A549 (cell line): ENCODE measurements at regions not wholly inside any gene's neighbourhood (a gene's known extent, or its start where the extent isn't known, plus 50 kb on each side); places are given as distances from the start of the nearest gene placed in this dataset.

Experiments
- ATAC-seq, 2 experiments: fragments of 200-7000 bp in 1 of 2; fragments of >200 bp in 1 of 2; cut with Nextera tagmentation in 1 of 2; cut with Tn5 transposase in 1 of 2; 3 replicates each; pipeline versions ENCODE4 v1.8.0 to v1.9.1; 2018 to 2020; ENCODE audit warnings: mild to moderate bottlenecking in 1 of 2, moderate library complexity in 1 of 2
- CTCF ChIA-PET: fragments of 300-600 bp; sonication (Branson Sonifier 250); formaldehyde crosslinking; extraction: SDS; loops from one replicate; lab custom pipeline; 2021; ENCODE audit warnings: antibody characterized with exemption, inconsistent platforms; lab: Yijun Ruan, JAX
- POLR2A ChIA-PET: fragments of 350-600 bp; formaldehyde crosslinking; extraction: SDS; loops from one replicate; lab custom pipeline; 2021; ENCODE audit warnings: antibody characterized with exemption, inconsistent platforms; lab: Yijun Ruan, JAX
- DNase-seq, 2 experiments: peaks; one replicate each; pipeline versions ENCODE4 v3.0.0 to v3.0.0-alpha.2; 2011 to 2016; ENCODE audit warnings: low read depth in 1 of 2, low spot score in 1 of 2
- FAIRE-seq: peaks from 2 replicates; lab custom pipeline; 2011; peaks lifted over from hg19 to GRCh38; lab: Jason Lieb, UNC
- H3K27ac ChIP-seq, 2 experiments: fragments of >200 bp; sonication (Bioruptor Twin); formaldehyde crosslinking; 3 replicates each; pipeline ENCODE4 v1.5.1; 2016 to 2017
- H3K4me1 ChIP-seq: fragments of >200 bp; sonication (Bioruptor Twin); formaldehyde crosslinking; 3 replicates; pipeline ENCODE4 v1.6.1; 2016
- H3K4me2 ChIP-seq: fragments of >200 bp; sonication (Bioruptor Twin); formaldehyde crosslinking; 3 replicates; pipeline ENCODE4 v1.6.1; 2016
- H3K4me3 ChIP-seq: fragments of >200 bp; sonication (Bioruptor Twin); formaldehyde crosslinking; 3 replicates; pipeline ENCODE4 v1.5.1; 2016
- H3K9me3 ChIP-seq: fragments of >200 bp; sonication (Bioruptor Twin); formaldehyde crosslinking; 3 replicates; pipeline ENCODE4 v1.6.1; 2016
- BCL3 ChIP-seq: fragments of >200 bp; sonication (Bioruptor Twin); formaldehyde crosslinking; IDR thresholded peaks from 3 replicates; pipeline ENCODE4 v1.6.1; 2016
- CBX2 ChIP-seq: fragments of 200-600 bp; sonication (generic); IDR thresholded peaks from 2 replicates; pipeline ENCODE4 v1.6.1; 2016; ENCODE audit warnings: low read depth, mild to moderate bottlenecking, borderline replicate concordance
- CBX8 ChIP-seq: fragments of 200-600 bp; sonication (generic); IDR thresholded peaks from 2 replicates; pipeline ENCODE4 v1.6.1; 2016
- CEBPB ChIP-seq, 2 experiments: fragments of >200 bp in 1 of 2; sonication (Bioruptor Twin) in 1 of 2; formaldehyde crosslinking in 1 of 2; IDR thresholded peaks; 2 replicates each; pipeline ENCODE4 v1.6.1; 2012 to 2016
- CTCF ChIP-seq: fragments of >200 bp; sonication (Bioruptor Twin); formaldehyde crosslinking; IDR thresholded peaks from 3 replicates; pipeline ENCODE4 v1.5.1; 2016
- E2F6 ChIP-seq: IDR thresholded peaks from 2 replicates; pipeline ENCODE4 v1.6.1; 2012; ENCODE audit warnings: low read depth, borderline replicate concordance
- EHF ChIP-seq: fragments of 250-450 bp; sonication (Bioruptor Pico); IDR thresholded peaks from 2 replicates; pipeline ENCODE4 v1.5.0; 2020; ENCODE audit warnings: mild to moderate bottlenecking
- EP300 ChIP-seq, 2 experiments: fragments of >200 bp; sonication (Bioruptor Twin); formaldehyde crosslinking; IDR thresholded peaks; 2 replicates in 1 of 2; 3 replicates in 1 of 2; pipeline ENCODE4 v1.6.1; 2016 to 2017
- HEYL ChIP-seq: fragments of 250-450 bp; sonication (Bioruptor Pico); IDR thresholded peaks from 2 replicates; pipeline ENCODE4 v1.8.0; 2021; ENCODE audit warnings: mild to moderate bottlenecking, moderate library complexity
- HOXB5 ChIP-seq: fragments of 250-450 bp; sonication (Bioruptor Pico); IDR thresholded peaks from 2 replicates; pipeline ENCODE4 v1.5.0; 2020; ENCODE audit warnings: mild to moderate bottlenecking, moderate library complexity
- MAFK ChIP-seq: fragments of 450-650 bp; IDR thresholded peaks from 2 replicates; pipeline ENCODE4 v1.6.1; 2014; ENCODE audit not compliant: partially characterized antibody
- MYC ChIP-seq: IDR thresholded peaks from 2 replicates; pipeline ENCODE4 v1.6.1; 2012; ENCODE audit warnings: mild to moderate bottlenecking, inconsistent platforms, low read length, improper control_type of control experiment, borderline replicate concordance
- NFE2L2 ChIP-seq: fragments of 150-350 bp; conservative IDR thresholded peaks from 2 replicates; pipeline ENCODE4 v1.6.1; 2014; ENCODE audit warnings: low read length
- NPAS2 ChIP-seq: fragments of 250-450 bp; sonication (Bioruptor Pico); IDR thresholded peaks from 2 replicates; pipeline ENCODE4 v1.8.0; 2022; ENCODE audit warnings: mild to moderate bottlenecking, moderate library complexity, borderline replicate concordance
- NR3C1 ChIP-seq: fragments of >200 bp; sonication (Bioruptor Twin); formaldehyde crosslinking; IDR thresholded peaks from 3 replicates; pipeline ENCODE4 v1.6.1; 2017
- POLR2A ChIP-seq: IDR thresholded peaks from 2 replicates; pipeline ENCODE4 v1.6.1; 2012; ENCODE audit warnings: mild to moderate bottlenecking, low read length
- RARB ChIP-seq: fragments of 250-450 bp; sonication (Bioruptor Pico); IDR thresholded peaks from 2 replicates; pipeline ENCODE4 v1.8.0; 2021; ENCODE audit warnings: mild to moderate bottlenecking, moderate library complexity
- RFX5 ChIP-seq: fragments of 450-650 bp; IDR thresholded peaks from 2 replicates; pipeline ENCODE4 v1.7.1; 2014; ENCODE audit warnings: antibody characterized with exemption, mild to moderate bottlenecking, moderate library complexity
- USF2 ChIP-seq: fragments of 450-650 bp; IDR thresholded peaks from 2 replicates; pipeline ENCODE4 v1.6.1; 2014; ENCODE audit warnings: antibody characterized with exemption
- ZNF302 ChIP-seq: fragments of 250-450 bp; sonication (Bioruptor Pico); IDR thresholded peaks from 2 replicates; pipeline ENCODE4 v1.9.0; 2021; ENCODE audit warnings: inconsistent platforms, mild to moderate bottlenecking, moderate library complexity
- ZSCAN20 ChIP-seq: fragments of 250-450 bp; sonication (Bioruptor Pico); IDR thresholded peaks from 2 replicates; pipeline ENCODE4 v1.8.0; 2022; ENCODE audit warnings: mild to moderate bottlenecking, moderate library complexity
- WGBS: methylation state at CpG from one replicate; pipeline ENCODE4 v1.1.6; 2017; ENCODE audit errors: missing lambda C conversion rate; 5-methylcytosine and 5-hydroxymethylcytosine counted together
- TF ChIP-seq, protein P1 (sequence below): fragments of 150-350 bp; IDR thresholded peaks from 2 replicates; pipeline ENCODE4 v1.6.1; 2014; ENCODE audit warnings: low read depth, mild to moderate bottlenecking, low read length
- TF ChIP-seq, protein P2 (sequence below): IDR thresholded peaks from 2 replicates; pipeline ENCODE4 v1.6.1; 2012

DNA sequence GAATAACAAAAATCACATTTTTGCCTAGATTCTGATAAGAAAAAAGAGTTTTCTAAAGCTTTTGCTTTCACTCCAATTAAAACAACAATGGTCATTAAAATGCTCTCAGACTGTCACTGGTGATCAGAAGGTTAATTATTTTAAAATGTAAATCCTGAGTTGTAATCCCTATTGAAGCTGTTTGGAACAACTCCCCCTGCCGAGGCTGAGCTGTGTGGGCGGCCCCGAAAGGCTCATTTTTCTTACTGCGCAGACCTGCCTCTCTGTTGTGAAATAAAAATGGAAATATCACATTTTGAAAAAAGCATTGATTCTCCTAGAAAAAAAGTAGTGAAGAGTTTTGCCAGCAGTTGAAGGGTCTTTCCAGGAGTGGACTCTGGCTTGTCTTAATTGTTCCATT lies 174.8 kb upstream of the CDKN3 start:
- ATAC-seq (no peak), FAIRE-seq (no peak), DNase-seq (no peak)
- Histone ChIP-seq H3K4me2 (no peak overlapping the region), H3K4me1 (no peaks in the 10 kb centered on the region), H3K4me3 (no peak overlapping the region), H3K27ac (no peak overlapping the region), H3K9me3 (no peaks in the 10 kb centered on the region)
- ChIA-PET CTCF (interaction anchor here (1.7 kb wide), 1 partner anchor 107 kb away, joined by 4 read pairs; no protein-coding TSS in a partner anchor), POLR2A (no interaction called here)
- 78% methylated on average over 4 of the region's 4 CpGs for WGBS
- TF ChIP-seq POLR2A (no peak), HOXB5 (CRISPR knock-in tag) (no peak), ZSCAN20 (CRISPR knock-in tag) (no peak), EP300 (IDR thresholded peaks at IDR 0.05) (no peak), CBX2 (no peak), USF2 (no peak), EHF (CRISPR knock-in tag) (no peak), MAFK (no peak), HEYL (CRISPR knock-in tag) (no peak), CBX8 (no peak)

- Histone ChIP-seq H3K4me2 (no peak overlapping the region), H3K4me1 (no peaks in the 10 kb centered on the region), H3K9me3 (no peaks in the 10 kb centered on the region), H3K4me3 (no peak overlapping the region), H3K27ac (no peak overlapping the region)
- ATAC-seq: no peak
- POLR2A ChIA-PET: no interaction called here
- 55% methylated on average over 5 of the region's 5 CpGs for WGBS
- CTCF ChIA-PET: no interaction called here
- TF ChIP-seq EP300 (IDR thresholded peaks at IDR 0.05): no peak
- no peak for TF ChIP-seq RARB (CRISPR knock-in tag)
- no peak for TF ChIP-seq E2F6
- no peak for TF ChIP-seq RFX5
- TF ChIP-seq BCL3: no peak
- TF ChIP-seq, all 56 proteins: peak for 0
- FAIRE-seq (no peak), DNase-seq (no peak)
These were observed 172.9 kb upstream of the CDKN3 start for GRCh38 chr14:54223831-54224402.

- no peak for ATAC-seq
- 47% methylated on average over 7 of the region's 7 CpGs for WGBS
- TF ChIP-seq NPAS2 (CRISPR knock-in tag) (no peak), MYC (no peak), CTCF (no peak), CEBPB (IDR thresholded peaks at IDR 0.05) (no peak), NR3C1 (no peak), ZNF302 (CRISPR knock-in tag) (no peak), NFE2L2 (no peak)
- TF ChIP-seq, protein P1, sequence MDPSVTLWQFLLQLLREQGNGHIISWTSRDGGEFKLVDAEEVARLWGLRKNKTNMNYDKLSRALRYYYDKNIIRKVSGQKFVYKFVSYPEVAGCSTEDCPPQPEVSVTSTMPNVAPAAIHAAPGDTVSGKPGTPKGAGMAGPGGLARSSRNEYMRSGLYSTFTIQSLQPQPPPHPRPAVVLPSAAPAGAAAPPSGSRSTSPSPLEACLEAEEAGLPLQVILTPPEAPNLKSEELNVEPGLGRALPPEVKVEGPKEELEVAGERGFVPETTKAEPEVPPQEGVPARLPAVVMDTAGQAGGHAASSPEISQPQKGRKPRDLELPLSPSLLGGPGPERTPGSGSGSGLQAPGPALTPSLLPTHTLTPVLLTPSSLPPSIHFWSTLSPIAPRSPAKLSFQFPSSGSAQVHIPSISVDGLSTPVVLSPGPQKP: no peak
- TF ChIP-seq, protein P2, sequence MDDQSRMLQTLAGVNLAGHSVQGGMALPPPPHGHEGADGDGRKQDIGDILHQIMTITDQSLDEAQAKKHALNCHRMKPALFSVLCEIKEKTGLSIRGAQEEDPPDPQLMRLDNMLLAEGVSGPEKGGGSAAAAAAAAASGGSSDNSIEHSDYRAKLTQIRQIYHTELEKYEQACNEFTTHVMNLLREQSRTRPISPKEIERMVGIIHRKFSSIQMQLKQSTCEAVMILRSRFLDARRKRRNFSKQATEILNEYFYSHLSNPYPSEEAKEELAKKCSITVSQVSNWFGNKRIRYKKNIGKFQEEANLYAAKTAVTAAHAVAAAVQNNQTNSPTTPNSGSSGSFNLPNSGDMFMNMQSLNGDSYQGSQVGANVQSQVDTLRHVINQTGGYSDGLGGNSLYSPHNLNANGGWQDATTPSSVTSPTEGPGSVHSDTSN: no peak
- no peaks in the 10 kb centered on the region for H3K9me3 ChIP-seq
- H3K27ac ChIP-seq: no peak overlapping the region
- H3K4me2 ChIP-seq: no peak overlapping the region
- no peak overlapping the region for H3K4me3 ChIP-seq
- FAIRE-seq: no peak
- no peaks in the 10 kb centered on the region for H3K4me1 ChIP-seq
- DNase-seq: no peak
- CTCF ChIA-PET: interaction anchor here (1.0 kb wide), 1 partner anchor 22 kb away, joined by 3 read pairs; no protein-coding TSS in a partner anchor
- POLR2A ChIA-PET: no interaction called here
These were observed 171.2 kb upstream of the CDKN3 start for GRCh38 chr14:54225457-54226060.
